ENCODE measurements at regions not wholly inside any gene's neighbourhood (a gene's known extent, or its start where the extent isn't known, plus 50 kb on each side); places are given as distances from the start of the nearest gene placed in this dataset.

GRCh38 chr5:24804221-24804681 lies 159.5 kb upstream of the CDH10 start:
- no peak for DNase-seq

- DNase-seq = no peak
Measured at GRCh38 chr5:24791326-24791725, 146.5 kb upstream of the CDH10 start.

GRCh38 chr5:24789611-24790351 lies 145.0 kb upstream of the CDH10 start:
- no peak for DNase-seq

- no peak for DNase-seq
Measured at GRCh38 chr5:24788829-24789514, 144.2 kb upstream of the CDH10 start.

GRCh38 chr5:24786108-24786507 lies 141.3 kb upstream of the CDH10 start:
- no peak for DNase-seq

GRCh38 chr5:24783596-24783995 lies 138.8 kb upstream of the CDH10 start:
- DNase-seq = no peak

GRCh38 chr5:24777392-24777791 lies 132.6 kb upstream of the CDH10 start:
- DNase-seq = no peak

GRCh38 chr5:24773261-24773660 lies 128.5 kb upstream of the CDH10 start:
- no peak for DNase-seq

- no peak for DNase-seq
Measured at GRCh38 chr5:24767086-24767485, 122.3 kb upstream of the CDH10 start.

GRCh38 chr5:24765219-24765618 lies 120.4 kb upstream of the CDH10 start:
- DNase-seq = no peak

GRCh38 chr5:24750355-24750754 lies 105.6 kb upstream of the CDH10 start:
- no peak for DNase-seq

- DNase-seq = no peak
Measured at GRCh38 chr5:24749701-24750100, 104.9 kb upstream of the CDH10 start.

GRCh38 chr5:24747327-24747726 lies 102.5 kb upstream of the CDH10 start:
- no peak for DNase-seq

- no peak for DNase-seq
Measured at GRCh38 chr5:24742334-24742733, 97.6 kb upstream of the CDH10 start.

- no peak for DNase-seq
Measured at GRCh38 chr5:24737163-24737562, 92.4 kb upstream of the CDH10 start.

GRCh38 chr5:24735284-24735683 lies 90.5 kb upstream of the CDH10 start:
- no peak for DNase-seq

GRCh38 chr5:24732184-24732583 lies 87.4 kb upstream of the CDH10 start:
- DNase-seq = no peak

- no peak for DNase-seq
Measured at GRCh38 chr5:24720743-24721142, 76.0 kb upstream of the CDH10 start.

- DNase-seq = no peak
Measured at GRCh38 chr5:24714746-24715145, 70.0 kb upstream of the CDH10 start.

- DNase-seq = no peak
Measured at GRCh38 chr5:24712947-24713346, 68.2 kb upstream of the CDH10 start.

- no peak for DNase-seq
Measured at GRCh38 chr5:24712047-24712446, 67.3 kb upstream of the CDH10 start.

GRCh38 chr5:24703934-24704333 lies 59.2 kb upstream of the CDH10 start:
- no peak for DNase-seq

Data from GF-D8 (cell line).